Motor neuron (in vitro differentiated cells): ENCODE measurements at regions not wholly inside any gene's neighbourhood (a gene's known extent, or its start where the extent isn't known, plus 50 kb on each side); places are given as distances from the start of the nearest gene placed in this dataset.

Source experiments
- ATAC-seq, 8 experiments: fragments of 200-7000 bp; cut with Tn5 transposase; replicated peaks in 6 of 8; 2 replicates each; pipeline ENCODE4 v1.8.0; 2021; ENCODE audit warnings: mild to moderate bottlenecking in 8 of 8, moderate library complexity in 8 of 8
- H3K27ac ChIP-seq, 2 donors: fragments of 250-450 bp; sonication (Bioruptor Pico); 2 replicates each; pipeline ENCODE4 v1.9.0; 2021; ENCODE audit warnings: antibody characterized with exemption in 2 of 2, mild to moderate bottlenecking in 2 of 2, moderate library complexity in 1 of 2
- H3K4me1 ChIP-seq, 2 donors: fragments of 250-450 bp; sonication (Bioruptor Pico); replicated peaks in 1 of 2; 2 replicates each; pipeline ENCODE4 v1.6.1; 2021; ENCODE audit warnings: antibody characterized with exemption in 2 of 2, mild to moderate bottlenecking in 2 of 2, moderate library complexity in 1 of 2
- H3K4me3 ChIP-seq, 5 donors: fragments of 250-450 bp; sonication (Bioruptor Pico); 2 replicates each; pipeline ENCODE4 v1.9.0; 2021; ENCODE audit warnings: antibody characterized with exemption in 5 of 5, mild to moderate bottlenecking in 5 of 5, moderate library complexity in 4 of 5
- WGBS, 10 experiments: fragments of 450-650 bp; shearing (Covaris generic); methylation state at CpG; one replicate each; pipeline ENCODE4 v1.0.0; 2022; 5-methylcytosine and 5-hydroxymethylcytosine counted together
- in situ Hi-C, 9 experiments: fragments of 400-800 bp; cut with MboI; loops; one replicate each; pipeline ENCODE4 v1.15.0; 2021; ENCODE audit warnings: low sequenced_read_pairs in 9 of 9, low pct_unique_long_range_greater_than_20kb in 2 of 9; ENCODE audit not compliant: unreplicated experiment in 9 of 9

DNA sequence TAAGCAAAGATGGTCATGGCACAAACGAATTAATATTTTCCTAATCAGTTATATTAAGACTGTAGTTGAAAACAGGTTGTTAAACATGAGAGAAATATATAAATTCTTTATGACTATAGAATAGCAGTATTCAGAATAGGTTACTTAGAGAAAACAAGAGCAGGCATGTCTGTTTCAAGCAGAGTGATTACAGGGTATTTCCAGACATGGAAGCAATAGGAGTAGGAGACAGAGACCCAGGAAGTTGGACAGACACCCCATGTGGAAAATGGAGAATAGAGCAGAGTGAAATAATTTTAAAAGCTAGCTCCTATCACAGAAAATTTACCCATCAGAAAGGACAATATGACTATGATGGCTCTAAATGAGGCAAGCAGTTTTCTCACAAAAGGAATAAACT lies 111.5 kb downstream of the IZUMO3 start:
- 0 to 86% (median 29%) methylated on average over 1 of the region's 1 CpG for WGBS, 10 experiments
- no peak for ATAC-seq
- Histone ChIP-seq H3K4me3 (no peak overlapping the region), H3K4me1 (no peaks in the 10 kb centered on the region), H3K27ac (no peak overlapping the region)
- in situ Hi-C loops = no loop called here

DNA sequence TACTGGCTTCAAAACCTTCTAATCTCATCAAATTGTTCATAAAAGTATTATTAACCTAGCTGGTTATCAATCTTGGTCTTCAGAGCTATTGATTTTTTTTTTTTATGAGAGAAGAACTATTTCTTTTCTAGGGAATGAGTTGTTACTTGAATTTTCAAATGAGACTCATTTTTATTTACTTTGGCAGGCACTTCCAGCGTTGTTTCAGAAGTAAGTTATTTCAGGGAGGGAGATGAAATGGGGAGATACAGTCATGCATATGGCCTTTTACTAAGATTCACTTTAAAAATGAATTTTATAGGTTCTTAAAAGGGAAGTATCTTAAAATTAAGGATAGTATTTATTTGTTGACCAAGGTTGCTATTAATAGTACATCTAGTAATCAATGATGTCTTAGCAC lies 129.6 kb downstream of the IZUMO3 start:
- WGBS, 10 experiments = 0 to 100% (median 48%) methylated on average over 1 of the region's 1 CpG; no CpG with 5 or more reads in 2 of the 10 experiments
- no peak for ATAC-seq
- no peaks in the 10 kb centered on the region for H3K4me1 ChIP-seq
- H3K4me3 ChIP-seq = no peak overlapping the region
- no peak overlapping the region for H3K27ac ChIP-seq
- in situ Hi-C loops = no loop called here

DNA sequence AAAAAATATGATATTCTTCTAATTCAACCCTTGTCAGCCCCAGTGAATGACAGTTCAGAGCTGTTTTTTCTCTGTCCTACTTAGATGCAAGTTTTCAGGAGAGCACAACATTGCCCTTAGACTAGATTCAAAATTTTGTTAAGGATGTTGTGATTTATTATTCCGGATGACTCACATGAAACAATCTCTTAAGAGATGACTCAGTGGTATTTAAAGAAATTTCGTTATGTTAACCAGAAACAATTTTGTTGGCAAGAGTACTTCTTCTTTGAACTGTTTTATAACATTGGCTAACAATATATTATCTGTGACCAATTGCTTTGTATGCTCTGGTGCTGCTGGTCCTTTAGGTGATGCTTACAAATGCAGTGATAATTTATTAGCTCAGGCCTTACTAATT lies 132.0 kb downstream of the IZUMO3 start:
- Histone ChIP-seq H3K4me1 (no peaks in the 10 kb centered on the region), H3K27ac (no peak overlapping the region), H3K4me3 (no peak overlapping the region)
- ATAC-seq = peak in 1 of 8 experiments; percentile 32
- in situ Hi-C loops = no loop called here
- WGBS, 10 experiments = 0 to 94% (median 46%) methylated on average over 1 to 2 of the region's 2 CpGs; no CpG with 5 or more reads in 2 of the 10 experiments

DNA sequence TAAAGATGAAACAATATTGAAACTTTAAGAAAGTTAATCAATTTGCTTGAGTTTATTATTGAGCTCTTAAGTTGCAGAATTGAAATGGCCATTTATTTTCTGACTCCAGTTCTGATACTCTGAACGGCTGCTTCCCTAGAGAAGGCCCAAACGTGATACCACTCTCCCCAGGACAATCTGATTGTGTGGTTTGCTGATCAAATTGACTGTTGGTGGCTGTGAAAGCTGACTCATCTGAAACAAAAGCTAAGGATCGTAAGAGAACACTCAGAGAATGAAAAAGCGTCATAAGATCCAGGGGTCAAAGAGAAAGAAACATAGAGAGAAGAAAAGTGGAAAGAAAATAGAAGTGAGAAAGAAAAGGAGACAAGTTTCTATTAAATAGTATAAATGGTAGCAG lies 147.2 kb downstream of the IZUMO3 start:
- Histone ChIP-seq H3K27ac (no peak overlapping the region), H3K4me1 (no peaks in the 10 kb centered on the region), H3K4me3 (no peak overlapping the region)
- 0 to 100% (median 39%) methylated on average over 1 to 4 of the region's 4 CpGs for WGBS, 10 experiments
- ATAC-seq = peak in 2 of 8 experiments; percentile 57 to 61
- in situ Hi-C loops = no loop called here

DNA sequence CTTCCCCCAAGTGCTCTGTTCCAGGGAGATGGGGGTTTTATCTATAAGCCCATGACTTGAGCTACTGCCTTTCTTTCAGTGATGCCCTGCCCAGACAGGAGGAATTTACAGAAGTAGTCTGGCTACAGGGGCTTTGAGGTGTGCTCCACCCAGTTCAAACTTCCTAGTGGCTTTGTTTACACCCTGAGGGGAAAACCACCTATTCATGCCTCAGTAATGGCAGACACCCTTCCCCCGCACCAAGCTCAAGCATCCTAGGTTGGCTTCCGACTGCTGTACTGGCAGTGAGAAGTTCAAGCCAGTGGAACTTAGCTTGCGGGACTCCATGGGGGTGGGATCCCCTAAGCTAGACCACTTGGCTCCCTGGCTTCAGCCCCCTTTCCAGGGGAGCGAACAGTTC lies 154.6 kb downstream of the IZUMO3 start:
- WGBS, 10 experiments = 17 to 98% (median 57%) methylated on average over 1 to 4 of the region's 4 CpGs; no CpG with 5 or more reads in 6 of the 10 experiments
- in situ Hi-C loops = no loop called here
- ATAC-seq = no peak
- H3K4me3 ChIP-seq = no peak overlapping the region
- no peaks in the 10 kb centered on the region for H3K4me1 ChIP-seq
- no peak overlapping the region for H3K27ac ChIP-seq

DNA sequence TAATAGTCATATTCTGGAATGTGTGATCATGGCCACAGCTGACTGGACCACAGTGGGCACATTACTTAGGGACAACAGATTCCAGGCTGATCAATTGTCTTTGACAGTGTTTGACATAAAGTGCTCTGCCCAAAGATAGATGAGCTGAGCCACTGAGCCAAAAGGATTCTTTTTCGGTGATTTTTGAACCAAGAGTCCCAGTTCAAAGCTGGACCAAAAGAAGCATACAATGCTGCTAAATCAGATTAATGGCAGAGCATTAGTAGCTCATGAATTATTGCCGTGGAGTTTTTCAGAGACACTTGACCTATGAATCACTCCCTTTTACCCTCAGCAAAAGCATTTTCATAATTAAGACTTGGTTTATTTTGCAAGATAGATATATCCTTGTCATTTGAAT lies 160.6 kb downstream of the IZUMO3 start:
- peak in 5 of 8 experiments; percentile 74 to 91 (median 83) for ATAC-seq
- Histone ChIP-seq H3K27ac (no peak overlapping the region), H3K4me1 (peaks cover 0 to 2% of the 10 kb centered on the region in 2 donors), H3K4me3 (no peak overlapping the region)
- in situ Hi-C loops = no loop called here
- 0 to 71% (median 30%) methylated on average over 1 to 2 of the region's 2 CpGs; no CpG with 5 or more reads in 2 of the 10 experiments for WGBS, 10 experiments

DNA sequence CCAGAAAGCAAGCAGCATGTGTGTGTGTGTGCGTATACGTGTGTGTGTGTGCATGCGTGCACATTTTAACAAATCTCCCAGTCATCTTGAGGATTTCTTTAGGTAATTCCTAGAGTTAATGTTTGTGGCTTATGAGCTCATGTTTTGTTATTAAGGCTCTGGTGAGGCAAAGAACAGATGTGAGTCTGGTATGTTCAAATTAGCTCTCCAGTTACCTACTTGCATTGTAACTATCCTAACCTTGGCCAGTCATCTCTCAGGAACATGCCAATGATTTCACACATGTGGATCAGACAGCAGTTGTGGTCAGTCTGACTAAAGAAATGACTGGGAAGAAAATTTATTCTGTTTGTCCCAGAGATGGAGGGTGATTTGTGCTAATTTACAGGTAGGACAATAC lies 163.1 kb downstream of the IZUMO3 start:
- ATAC-seq = peak in 1 of 8 experiments; percentile 32
- Histone ChIP-seq H3K27ac (no peak overlapping the region), H3K4me3 (no peak overlapping the region), H3K4me1 (peaks cover 0 to 2% of the 10 kb centered on the region in 2 donors)
- in situ Hi-C loops = no loop called here
- WGBS, 10 experiments = 24 to 100% (median 78%) methylated on average over 1 to 3 of the region's 3 CpGs; no CpG with 5 or more reads in 2 of the 10 experiments

DNA sequence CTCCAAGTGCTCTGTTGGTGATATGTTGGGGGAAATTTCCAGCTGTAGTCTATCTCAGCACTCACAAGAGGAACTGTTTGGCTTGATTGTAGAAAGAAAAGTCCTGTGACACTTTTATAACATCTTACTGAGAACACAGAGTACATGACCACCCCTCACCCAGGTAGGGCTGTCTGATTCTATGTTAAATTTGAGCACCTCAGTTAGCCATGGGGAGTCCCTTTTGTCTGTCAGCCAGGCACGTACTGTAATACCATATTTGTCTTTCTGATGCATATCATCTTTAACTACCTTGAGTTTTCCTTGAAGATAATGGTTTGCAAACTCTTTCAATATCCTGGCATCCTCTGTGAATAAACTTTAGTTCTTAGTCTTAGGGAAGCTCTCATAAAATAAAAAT lies 164.5 kb downstream of the IZUMO3 start:
- H3K4me3 ChIP-seq = no peak overlapping the region
- H3K27ac ChIP-seq = no peak overlapping the region
- H3K4me1 ChIP-seq = peaks cover 0 to 2% of the 10 kb centered on the region in 2 donors
- 0 to 100% (median 78%) methylated on average over 1 of the region's 1 CpG; no CpG with 5 or more reads in 1 of the 10 experiments for WGBS, 10 experiments
- ATAC-seq = no peak
- in situ Hi-C loops = no loop called here

DNA sequence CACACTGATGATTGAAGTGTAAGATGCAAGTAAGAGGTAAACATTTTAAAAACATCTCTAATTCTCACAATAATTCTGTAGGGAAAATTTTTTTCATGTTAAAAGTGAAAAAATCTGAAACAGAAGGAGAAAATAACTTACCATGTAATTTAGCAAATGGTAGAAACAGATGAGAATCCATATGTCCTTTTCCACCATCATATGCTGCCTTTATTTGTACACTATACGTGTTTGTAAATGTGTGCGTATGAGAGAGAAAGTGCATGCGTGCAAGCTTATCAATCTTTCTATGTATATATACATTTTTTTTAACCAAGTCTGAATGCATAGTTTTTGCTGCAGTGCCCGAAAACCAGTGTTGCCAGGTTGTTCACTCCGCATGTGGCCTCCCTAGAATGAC lies 186.7 kb downstream of the IZUMO3 start:
- WGBS, 10 experiments = 28 to 100% (median 88%) methylated on average over 3 to 5 of the region's 5 CpGs; no CpG with 5 or more reads in 1 of the 10 experiments
- H3K4me3 ChIP-seq = no peak overlapping the region
- in situ Hi-C loops = no loop called here
- peaks cover 3 to 20% of the 10 kb centered on the region in 2 donors for H3K4me1 ChIP-seq
- no peak overlapping the region for H3K27ac ChIP-seq
- no peak for ATAC-seq

DNA sequence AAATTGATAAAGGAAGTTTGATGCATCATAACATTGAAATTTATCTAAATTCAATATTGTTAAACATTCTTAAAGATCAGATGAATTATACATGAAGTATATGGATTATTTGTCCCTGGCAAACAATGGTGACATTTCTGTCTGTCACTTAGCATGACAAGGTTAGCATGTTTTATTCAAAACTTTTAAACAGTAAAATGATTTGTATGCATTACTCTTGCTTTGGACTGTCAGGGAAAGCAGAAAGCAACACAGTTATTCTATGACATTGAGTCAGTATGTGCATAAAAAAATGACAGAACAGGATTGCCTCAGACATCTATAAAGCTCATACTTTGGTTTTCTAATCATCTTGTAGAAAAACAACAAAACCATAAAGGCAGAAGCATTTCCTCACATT lies 193.7 kb downstream of the IZUMO3 start:
- H3K27ac ChIP-seq = no peak overlapping the region
- in situ Hi-C loops = no loop called here
- H3K4me1 ChIP-seq = peaks cover 0 to 2% of the 10 kb centered on the region in 2 donors
- H3K4me3 ChIP-seq = no peak overlapping the region
- ATAC-seq = peak in 1 of 8 experiments; percentile 52

DNA sequence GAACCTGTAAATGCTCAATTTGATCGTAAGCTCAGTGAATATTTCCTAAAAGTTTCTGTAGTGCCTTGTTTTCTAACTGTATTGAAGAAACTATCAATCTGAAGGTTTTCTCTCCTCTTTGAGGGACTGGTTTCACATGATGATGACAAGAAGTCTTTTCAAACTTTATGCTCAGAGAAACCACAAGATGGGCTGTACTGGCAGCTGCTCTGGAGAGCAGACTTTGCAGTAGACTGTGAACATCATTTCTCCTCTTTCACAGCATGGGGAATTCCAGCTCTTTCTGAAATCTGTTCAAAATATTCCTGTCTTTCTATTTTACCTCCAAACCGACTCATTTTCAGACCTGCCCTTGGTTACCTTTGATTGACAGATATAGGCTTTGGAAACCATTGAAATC lies 194.4 kb downstream of the IZUMO3 start:
- WGBS, 10 experiments = 0 to 100% (median 76%) methylated on average over 1 to 2 of the region's 2 CpGs
- in situ Hi-C loops = no loop called here
- H3K4me3 ChIP-seq = no peak overlapping the region
- peak in 1 of 8 experiments; percentile 27 for ATAC-seq
- H3K27ac ChIP-seq = no peak overlapping the region
- H3K4me1 ChIP-seq = peaks cover 0 to 2% of the 10 kb centered on the region in 2 donors

DNA sequence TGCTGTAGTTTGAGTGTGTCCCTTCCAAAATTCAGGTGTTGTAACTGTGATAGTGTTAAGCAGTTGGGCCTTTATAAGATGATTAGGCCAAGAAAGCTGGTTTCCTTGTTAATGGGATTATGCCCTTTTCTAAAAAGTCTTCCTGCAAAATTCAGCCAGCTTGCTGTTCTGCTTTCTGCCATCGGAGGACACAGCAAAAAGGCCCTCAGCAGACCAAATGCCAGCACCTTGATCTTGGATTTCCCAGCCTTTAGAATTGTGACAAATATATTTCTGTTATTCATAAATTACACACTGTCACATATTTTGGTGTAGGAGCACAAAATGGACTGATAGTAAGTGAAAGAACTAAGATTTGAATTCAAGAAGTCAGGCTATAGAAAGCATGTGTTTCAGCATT lies 203.2 kb downstream of the IZUMO3 start:
- in situ Hi-C loops = no loop called here
- Histone ChIP-seq H3K4me1 (no peaks in the 10 kb centered on the region), H3K4me3 (no peak overlapping the region), H3K27ac (no peak overlapping the region)
- WGBS, 10 experiments = 0 to 100% (median 75%) methylated on average over 1 of the region's 1 CpG; no CpG with 5 or more reads in 5 of the 10 experiments
- ATAC-seq = no peak

DNA sequence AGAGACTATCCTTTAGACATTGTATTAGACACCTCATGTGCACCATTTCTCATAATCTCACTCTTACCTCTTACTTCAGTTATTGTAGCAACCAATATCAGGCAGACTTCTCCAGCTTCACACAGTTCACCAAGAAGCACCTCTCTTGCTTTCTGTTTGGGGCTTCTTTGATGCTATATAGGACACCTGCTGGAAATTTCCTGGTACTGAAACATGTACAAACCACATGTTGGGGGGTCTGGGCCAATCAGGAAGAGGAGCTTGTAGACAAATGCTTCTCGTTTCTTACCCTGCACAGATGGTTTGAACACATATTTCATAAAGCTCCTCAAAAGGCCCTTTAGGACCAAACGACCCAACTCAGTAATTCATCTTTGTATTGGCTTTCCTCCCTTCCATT lies 212.1 kb downstream of the IZUMO3 start:
- H3K4me3 ChIP-seq = no peak overlapping the region
- H3K4me1 ChIP-seq = no peaks in the 10 kb centered on the region
- no peak for ATAC-seq
- 0 to 89% (median 36%) methylated on average over 1 to 2 of the region's 2 CpGs for WGBS, 10 experiments
- in situ Hi-C loops = no loop called here
- no peak overlapping the region for H3K27ac ChIP-seq

DNA sequence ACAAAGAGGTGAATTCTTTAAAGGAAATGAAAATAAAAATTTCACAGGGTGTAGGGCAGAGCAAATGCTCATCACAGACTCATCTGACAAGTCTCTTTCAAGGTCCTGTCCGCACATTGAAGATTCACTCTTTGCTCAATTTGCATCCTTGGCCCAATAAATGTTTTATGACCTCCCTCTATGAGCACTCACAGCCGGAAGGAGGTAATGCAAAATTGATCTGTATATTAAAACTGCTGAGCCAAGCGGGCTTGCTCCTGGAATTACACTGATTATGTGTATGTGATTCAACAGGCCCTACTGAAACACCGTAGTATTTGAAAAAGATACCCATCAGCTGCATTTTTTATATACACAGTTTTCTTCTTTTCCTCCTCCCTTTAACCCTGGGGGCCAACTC lies 246.8 kb downstream of the IZUMO3 start:
- 0 to 90% (median 59%) methylated on average over 1 to 4 of the region's 4 CpGs for WGBS, 10 experiments
- ATAC-seq = peak in 4 of 8 experiments; percentile 16 to 82 (median 52)
- in situ Hi-C loops = no loop called here
- Histone ChIP-seq H3K4me3 (no peak overlapping the region), H3K27ac (no peak overlapping the region), H3K4me1 (peaks cover 3 to 26% of the 10 kb centered on the region in 2 donors)
